DND-41 (cell line): ENCODE measurements at regions not wholly inside any gene's neighbourhood (a gene's known extent, or its start where the extent isn't known, plus 50 kb on each side); places are given as distances from the start of the nearest gene placed in this dataset.

ENCODE experiments used
- ATAC-seq: fragments of 200-7000 bp; cut with Tn5 transposase; 3 replicates; pipeline ENCODE4 v1.9.1; 2021; ENCODE audit warnings: low read depth; ENCODE audit not compliant: insufficient read depth
- DNase-seq: peaks from one replicate; pipeline ENCODE4 v3.0.0-alpha.2; 2020
- H2AFZ ChIP-seq: 2 replicates; pipeline ENCODE4 v1.6.0; 2012; ENCODE audit warnings: low read depth, low read length
- H3K27ac ChIP-seq: 2 replicates; pipeline ENCODE4 v1.5.1; 2012; ENCODE audit warnings: low read length, inconsistent platforms
- H3K27me3 ChIP-seq: fragments of 200-600 bp; sonication (generic); 2 replicates; pipeline ENCODE4 v1.6.0; 2012; ENCODE audit warnings: low read length, mild to moderate bottlenecking, inconsistent platforms; ENCODE audit not compliant: insufficient read depth, poor library complexity
- H3K36me3 ChIP-seq: 2 replicates; pipeline ENCODE4 v1.5.1; 2012; ENCODE audit warnings: low read length, inconsistent platforms; ENCODE audit not compliant: insufficient read depth
- H3K4me1 ChIP-seq: 2 replicates; pipeline ENCODE4 v1.5.1; 2012; ENCODE audit warnings: mild to moderate bottlenecking, low read length; ENCODE audit not compliant: insufficient read depth
- H3K4me2 ChIP-seq: 2 replicates; pipeline ENCODE4 v1.6.0; 2012; ENCODE audit warnings: mild to moderate bottlenecking, moderate library complexity, low read length, inconsistent platforms; ENCODE audit not compliant: insufficient read depth
- H3K4me3 ChIP-seq, 2 experiments: fragments of 200-600 bp in 1 of 2; shearing (Covaris generic) in 1 of 2; 2 replicates each; pipeline ENCODE4 v1.5.1; 2012 to 2016; ENCODE audit warnings: inconsistent platforms in 2 of 2, low read length in 2 of 2, mild to moderate bottlenecking in 2 of 2, low read depth in 1 of 2, moderate library complexity in 1 of 2
- H3K79me2 ChIP-seq: 2 replicates; pipeline ENCODE4 v1.6.0; 2012; ENCODE audit warnings: low read length, inconsistent platforms; ENCODE audit not compliant: insufficient read depth
- H3K9ac ChIP-seq: 2 replicates; pipeline ENCODE4 v1.6.0; 2012; ENCODE audit warnings: low read depth, mild to moderate bottlenecking, inconsistent platforms, low read length, moderate library complexity
- H3K9me3 ChIP-seq: 2 replicates; pipeline ENCODE4 v1.5.1; 2012; ENCODE audit warnings: low read length, moderate library complexity, mild to moderate bottlenecking, inconsistent platforms; ENCODE audit not compliant: insufficient read depth, severe bottlenecking
- H4K20me1 ChIP-seq: 2 replicates; pipeline ENCODE4 v1.6.0; 2012; ENCODE audit warnings: low read length; ENCODE audit not compliant: insufficient read depth
- CTCF ChIP-seq: IDR thresholded peaks from 2 replicates; pipeline ENCODE4 v1.5.1; 2012; ENCODE audit warnings: borderline replicate concordance, low read length, moderate library complexity, mild to moderate bottlenecking; ENCODE audit not compliant: poor library complexity, severe bottlenecking; ENCODE audit errors: extremely low read depth
- EZH2 ChIP-seq: IDR thresholded peaks from 3 replicates; pipeline ENCODE4 v1.6.1; 2012; ENCODE audit warnings: borderline replicate concordance, low read depth, mild to moderate bottlenecking, moderate library complexity, low read length, inconsistent platforms; ENCODE audit not compliant: severe bottlenecking

DNA sequence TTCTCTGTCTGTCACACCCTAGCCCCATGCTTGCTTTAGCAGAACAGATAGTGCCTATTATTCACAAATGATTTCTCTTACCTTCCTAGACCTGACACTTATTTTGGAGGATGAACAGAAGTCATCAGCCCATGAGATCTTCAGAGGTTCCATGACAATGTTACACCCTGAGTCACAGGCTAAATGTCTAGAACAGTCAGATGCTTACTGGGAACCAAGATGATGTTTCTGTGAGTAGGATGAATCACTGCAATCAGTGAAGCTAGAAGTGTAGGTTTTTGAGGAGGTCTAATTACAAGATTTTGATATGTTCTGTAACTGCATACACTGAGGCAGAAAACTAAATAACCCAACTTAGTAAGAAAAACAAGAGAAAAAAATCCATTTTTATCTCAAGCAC is 123.0 kb upstream of the THUMPD2 start:
- ATAC-seq, result no peak
- H3K9me3 ChIP-seq, result no peaks in the 10 kb centered on the region
- no peak for DNase-seq
- no peak overlapping the region for H2AFZ ChIP-seq
- H3K4me2 ChIP-seq, result no peak overlapping the region
- H3K27ac ChIP-seq, result no peak overlapping the region
- H3K79me2 ChIP-seq, result no peaks in the 10 kb centered on the region
- H4K20me1 ChIP-seq, result no peaks in the 10 kb centered on the region
- no peaks in the 10 kb centered on the region for H3K4me1 ChIP-seq
- TF ChIP-seq EZH2, result no peak
- no peak for TF ChIP-seq CTCF
- H3K27me3 ChIP-seq, result no peaks in the 10 kb centered on the region
- no peak overlapping the region for H3K4me3 ChIP-seq
- no peak overlapping the region for H3K9ac ChIP-seq
- H3K36me3 ChIP-seq, result no peaks in the 10 kb centered on the region

GRCh38 chr2:39898934-39899333 is 119.9 kb upstream of the THUMPD2 start:
- Histone ChIP-seq H3K4me3 (no peak overlapping the region), H2AFZ (no peak overlapping the region), H3K79me2 (no peaks in the 10 kb centered on the region), H3K27ac (no peak overlapping the region), H3K4me2 (no peak overlapping the region), H3K9ac (no peak overlapping the region), H3K27me3 (no peaks in the 10 kb centered on the region), H3K4me1 (no peaks in the 10 kb centered on the region), H3K36me3 (no peaks in the 10 kb centered on the region), H3K9me3 (no peaks in the 10 kb centered on the region), H4K20me1 (no peaks in the 10 kb centered on the region)
- DNase-seq, result no peak
- TF ChIP-seq EZH2 (no peak), CTCF (no peak)
- ATAC-seq, result no peak

DNA sequence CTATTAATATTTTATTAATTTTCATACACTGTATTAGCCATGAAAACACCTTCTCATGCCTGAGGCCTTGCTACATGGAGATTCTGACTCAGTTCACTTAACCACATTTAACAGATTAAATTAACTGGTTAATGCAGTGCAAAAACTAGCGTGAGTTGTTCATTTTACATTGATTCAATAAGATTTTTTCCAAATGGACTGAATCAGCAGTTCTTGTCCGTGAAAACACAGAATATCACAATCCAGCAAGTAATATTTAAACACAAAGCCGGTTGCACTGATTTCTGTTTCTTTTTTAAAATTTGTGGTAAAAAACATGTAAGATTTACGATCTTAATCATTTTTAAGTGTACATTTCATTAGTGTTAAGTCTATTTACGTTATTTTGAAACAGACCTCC is 118.2 kb upstream of the THUMPD2 start:
- DNase-seq (no peak), ATAC-seq (no peak)
- no peaks in the 10 kb centered on the region for H3K79me2 ChIP-seq
- no peak overlapping the region for H3K4me2 ChIP-seq
- H3K9me3 ChIP-seq, result no peaks in the 10 kb centered on the region
- H3K4me3 ChIP-seq, result no peak overlapping the region
- no peaks in the 10 kb centered on the region for H3K36me3 ChIP-seq
- H2AFZ ChIP-seq, result no peak overlapping the region
- H3K27ac ChIP-seq, result no peak overlapping the region
- no peaks in the 10 kb centered on the region for H3K4me1 ChIP-seq
- H3K27me3 ChIP-seq, result no peaks in the 10 kb centered on the region
- no peaks in the 10 kb centered on the region for H4K20me1 ChIP-seq
- H3K9ac ChIP-seq, result no peak overlapping the region
- no peak for TF ChIP-seq CTCF
- TF ChIP-seq EZH2, result no peak

DNA sequence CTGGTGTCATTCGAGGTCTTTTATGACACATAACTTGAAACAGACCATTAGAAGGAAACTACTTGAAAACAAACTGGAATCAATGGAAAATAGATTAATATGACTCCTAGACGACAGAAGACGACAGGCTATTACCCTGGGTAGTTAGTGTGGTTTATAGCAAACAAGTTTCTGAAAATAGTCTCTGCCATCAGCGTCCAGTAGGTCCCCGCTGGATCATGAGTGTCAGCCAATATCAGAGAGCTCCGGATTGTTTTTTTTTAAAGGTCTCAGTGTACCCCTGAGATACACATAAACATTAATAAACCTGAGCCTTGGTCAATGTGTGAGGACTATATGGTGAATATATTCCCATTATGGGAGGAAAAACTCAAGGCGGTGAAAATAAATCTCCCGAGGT is 115.0 kb upstream of the THUMPD2 start:
- H3K9me3 ChIP-seq, result no peaks in the 10 kb centered on the region
- ATAC-seq (no peak), DNase-seq (no peak)
- H4K20me1 ChIP-seq, result no peaks in the 10 kb centered on the region
- H3K4me2 ChIP-seq, result no peak overlapping the region
- H3K27ac ChIP-seq, result no peak overlapping the region
- H3K27me3 ChIP-seq, result no peaks in the 10 kb centered on the region
- no peak for TF ChIP-seq EZH2
- no peak for TF ChIP-seq CTCF
- no peaks in the 10 kb centered on the region for H3K4me1 ChIP-seq
- H3K79me2 ChIP-seq, result no peaks in the 10 kb centered on the region
- no peak overlapping the region for H3K4me3 ChIP-seq
- no peak overlapping the region for H3K9ac ChIP-seq
- no peak overlapping the region for H2AFZ ChIP-seq
- no peaks in the 10 kb centered on the region for H3K36me3 ChIP-seq
